Upper lobe of left lung (tissue), 6 donors: ENCODE measurements at regions not wholly inside any gene's neighbourhood (a gene's known extent, or its start where the extent isn't known, plus 50 kb on each side); places are given as distances from the start of the nearest gene placed in this dataset.

Source experiments
- ATAC-seq, 2 donors: fragments of 200-7000 bp; cut with Tn5 transposase; one replicate each; pipeline ENCODE4 v1.9.1; 2022; ENCODE audit warnings: mild to moderate bottlenecking in 2 of 2, moderate library complexity in 2 of 2; ENCODE audit not compliant: low FRiP score in 2 of 2
- DNase-seq, 2 donors: peaks; one replicate each; pipeline ENCODE4 v3.0.0-alpha.2; 2019 to 2020
- H3K27ac ChIP-seq, 4 donors: fragments of 200-600 bp; sonication (generic); one replicate each; pipeline ENCODE4 v1.5.1; 2016 to 2019
- H3K27me3 ChIP-seq, 4 donors: fragments of 200-600 bp; sonication (generic); one replicate each; pipeline ENCODE4 v1.5.1; 2017 to 2019
- H3K36me3 ChIP-seq, 4 donors: fragments of 200-600 bp; sonication (generic); one replicate each; pipeline ENCODE4 v1.5.1; 2016 to 2019
- H3K4me1 ChIP-seq, 4 donors: fragments of 200-600 bp; sonication (generic); one replicate each; pipeline ENCODE4 v1.5.1; 2018 to 2019
- H3K4me3 ChIP-seq, 4 donors: fragments of 200-600 bp; sonication (generic); one replicate each; pipeline ENCODE4 v1.5.1; 2017 to 2019; ENCODE audit warnings: mild to moderate bottlenecking in 2 of 4, moderate library complexity in 1 of 4
- H3K9me3 ChIP-seq, 4 donors: fragments of 200-600 bp; sonication (generic); one replicate each; pipeline ENCODE4 v1.5.1; 2018 to 2019
- CTCF ChIP-seq, 6 experiments: fragments of 450-650 bp in 4 of 6; fragments of 200-600 bp in 2 of 6; sonication (generic) in 2 of 6; IDR thresholded peaks; one replicate each; pipeline ENCODE4 v1.5.1; 2016 to 2019; ENCODE audit warnings: antibody characterized with exemption in 6 of 6
- EP300 ChIP-seq, 4 donors: sonication (generic); formaldehyde crosslinking; IDR thresholded peaks; one replicate each; pipeline ENCODE4 v1.5.1; 2017; ENCODE audit warnings: antibody characterized with exemption in 4 of 4, control low read depth in 2 of 4
- POLR2A ChIP-seq, 4 donors: fragments of 450-650 bp; IDR thresholded peaks; one replicate each; pipeline ENCODE4 v1.5.1; 2016 to 2017; ENCODE audit warnings: antibody characterized with exemption in 4 of 4, mild to moderate bottlenecking in 2 of 4
- POLR2AphosphoS5 ChIP-seq, 2 donors: sonication (generic); formaldehyde crosslinking; IDR thresholded peaks; one replicate each; pipeline ENCODE4 v1.5.1; 2017; ENCODE audit warnings: antibody characterized with exemption in 2 of 2
- WGBS, 2 donors: methylation state at CpG; one replicate each; pipeline ENCODE4 v1.1.5; 2017 to 2018; 5-methylcytosine and 5-hydroxymethylcytosine counted together
- donor health status: DM: no; HTN: no; CAD: no; lungs with moderate emphysema.
- donor health status: DM: no; HTN: yes; CAD: no; lungs with severe emphysema.

- ATAC-seq: no peak
Observed at GRCh38 chr1:55750628-55750995, 535.4 kb upstream of the USP24 start.

DNA sequence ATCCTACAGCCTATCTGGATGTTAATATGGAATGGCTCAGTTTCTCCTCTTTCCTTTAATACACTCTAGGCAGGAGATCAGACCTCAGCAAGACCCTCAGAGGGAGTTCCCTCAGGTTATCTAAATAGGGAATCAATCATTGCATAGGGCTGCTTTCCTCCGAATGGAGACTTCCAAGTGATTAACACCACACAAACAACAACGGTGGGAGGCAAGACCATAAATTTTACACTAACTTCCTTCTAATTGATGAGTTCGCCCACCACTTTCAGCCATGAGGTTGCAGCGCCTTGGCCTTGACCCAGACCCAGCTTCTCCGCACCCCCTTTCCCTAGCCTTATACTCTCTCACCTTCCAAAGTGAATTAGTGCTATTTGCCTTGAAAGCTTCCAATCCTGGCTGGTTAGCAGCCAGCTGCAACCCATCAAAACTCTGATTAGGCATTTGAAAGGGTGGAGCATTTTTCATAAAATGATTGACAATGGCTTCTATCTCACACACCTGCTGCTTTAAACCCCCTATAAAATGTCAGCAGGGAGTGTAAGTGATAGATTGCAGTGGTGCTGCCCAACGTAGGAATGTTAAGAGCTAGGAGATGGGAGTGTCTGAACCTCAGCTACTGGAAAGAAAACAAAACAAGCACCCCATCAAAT is 534.9 kb upstream of the USP24 start:
- H3K36me3 ChIP-seq: no peaks in the 10 kb centered on the region
- H3K4me1 ChIP-seq: no peaks in the 10 kb centered on the region
- WGBS, 2 donors: 75 to 82% methylated on average over 6 of the region's 6 CpGs
- TF ChIP-seq CTCF (IDR thresholded peaks at IDR 0.05) (no peak), EP300 (IDR thresholded peaks at IDR 0.05) (no peak), POLR2AphosphoS5 (IDR thresholded peaks at IDR 0.05) (no peak), POLR2A (IDR thresholded peaks at IDR 0.05) (no peak)
- no peak for ATAC-seq
- H3K9me3 ChIP-seq: no peaks in the 10 kb centered on the region
- H3K27ac ChIP-seq: no peak overlapping the region
- H3K4me3 ChIP-seq: no peak overlapping the region
- no peak for DNase-seq
- no peaks in the 10 kb centered on the region for H3K27me3 ChIP-seq

More at GRCh38 chr1:55750628-55750995, 535.4 kb upstream of the USP24 start:
- Histone ChIP-seq H3K27me3 (no peaks in the 10 kb centered on the region), H3K4me3 (no peak overlapping the region), H3K9me3 (no peaks in the 10 kb centered on the region), H3K27ac (no peak overlapping the region), H3K4me1 (no peaks in the 10 kb centered on the region), H3K36me3 (no peaks in the 10 kb centered on the region)
- TF ChIP-seq CTCF (IDR thresholded peaks at IDR 0.05) (no peak), EP300 (IDR thresholded peaks at IDR 0.05) (no peak), POLR2AphosphoS5 (IDR thresholded peaks at IDR 0.05) (no peak), POLR2A (IDR thresholded peaks at IDR 0.05) (no peak)
- WGBS, 2 donors: 82 to 100% methylated on average over 1 of the region's 1 CpG
- DNase-seq: no peak

- Histone ChIP-seq H3K36me3 (no peaks in the 10 kb centered on the region), H3K4me1 (no peaks in the 10 kb centered on the region), H3K27me3 (no peaks in the 10 kb centered on the region), H3K27ac (no peak overlapping the region), H3K9me3 (no peaks in the 10 kb centered on the region), H3K4me3 (no peak overlapping the region)
- DNase-seq (no peak), ATAC-seq (peak in 1 of 2 donors; percentile 61)
- 73 to 88% methylated on average over 5 of the region's 5 CpGs for WGBS, 2 donors
- TF ChIP-seq POLR2AphosphoS5 (IDR thresholded peaks at IDR 0.05) (peak in 1 of 2 donors; percentile 14), CTCF (IDR thresholded peaks at IDR 0.05) (no peak), EP300 (IDR thresholded peaks at IDR 0.05) (no peak), POLR2A (IDR thresholded peaks at IDR 0.05) (no peak)
Observed at GRCh38 chr1:55747408-55747841, 532.3 kb upstream of the USP24 start.

DNA sequence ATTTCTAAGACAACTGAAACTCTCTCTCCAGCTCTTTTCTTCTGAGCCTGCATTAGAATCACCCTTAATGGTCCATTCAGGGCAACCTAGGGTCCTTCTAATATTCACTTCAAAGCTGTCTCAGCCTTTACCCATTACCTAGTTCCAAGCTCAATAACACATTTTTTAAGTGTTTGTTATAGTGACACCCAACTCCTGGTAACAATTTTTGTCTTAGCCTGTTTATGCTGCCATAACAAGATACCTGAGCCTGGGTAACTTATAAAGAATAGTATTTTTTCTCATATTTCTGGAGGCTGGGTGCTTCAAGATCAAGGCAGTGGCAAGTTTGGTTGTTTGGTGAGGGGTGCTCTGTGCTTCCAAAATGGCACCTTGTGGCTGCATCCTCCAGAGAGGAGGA is 531.5 kb upstream of the USP24 start:
- Histone ChIP-seq H3K4me1 (no peaks in the 10 kb centered on the region), H3K27me3 (no peaks in the 10 kb centered on the region), H3K4me3 (no peak overlapping the region), H3K36me3 (no peaks in the 10 kb centered on the region), H3K9me3 (no peaks in the 10 kb centered on the region), H3K27ac (no peak overlapping the region)
- no peak for DNase-seq
- no peak for ATAC-seq
- no peak for TF ChIP-seq CTCF (IDR thresholded peaks at IDR 0.05)
- no peak for TF ChIP-seq EP300 (IDR thresholded peaks at IDR 0.05)
- TF ChIP-seq POLR2A (IDR thresholded peaks at IDR 0.05): no peak
- no peak for TF ChIP-seq POLR2AphosphoS5 (IDR thresholded peaks at IDR 0.05)

- Histone ChIP-seq H3K36me3 (no peaks in the 10 kb centered on the region), H3K4me3 (no peak overlapping the region), H3K9me3 (no peaks in the 10 kb centered on the region), H3K27me3 (no peaks in the 10 kb centered on the region), H3K27ac (no peak overlapping the region), H3K4me1 (no peaks in the 10 kb centered on the region)
- no peak for TF ChIP-seq POLR2AphosphoS5 (IDR thresholded peaks at IDR 0.05)
- no peak for TF ChIP-seq CTCF (IDR thresholded peaks at IDR 0.05)
- no peak for TF ChIP-seq EP300 (IDR thresholded peaks at IDR 0.05)
- no peak for TF ChIP-seq POLR2A (IDR thresholded peaks at IDR 0.05)
- no peak for DNase-seq
- WGBS, 2 donors: 62 to 63% methylated on average over 1 of the region's 1 CpG
- no peak for ATAC-seq
Observed at GRCh38 chr1:55741516-55741915, 526.4 kb upstream of the USP24 start.
